Hematopoietic multipotent progenitor cell treated with erythropoietin and hydrocortisone succinate and interleukin-3 and kit ligand, for 4 days (in vitro differentiated cells): ENCODE measurements at regions not wholly inside any gene's neighbourhood (a gene's known extent, or its start where the extent isn't known, plus 50 kb on each side); places are given as distances from the start of the nearest gene placed in this dataset.
"Not testable (repeated sequence)": the region's sequence is repeated elsewhere in the genome, so short reads cannot be mapped to it uniquely, and the experiment has no call there.

Source experiments
- DNase-seq: peaks from one replicate; pipeline ENCODE4 v3.0.0-alpha.2; 2015

DNA sequence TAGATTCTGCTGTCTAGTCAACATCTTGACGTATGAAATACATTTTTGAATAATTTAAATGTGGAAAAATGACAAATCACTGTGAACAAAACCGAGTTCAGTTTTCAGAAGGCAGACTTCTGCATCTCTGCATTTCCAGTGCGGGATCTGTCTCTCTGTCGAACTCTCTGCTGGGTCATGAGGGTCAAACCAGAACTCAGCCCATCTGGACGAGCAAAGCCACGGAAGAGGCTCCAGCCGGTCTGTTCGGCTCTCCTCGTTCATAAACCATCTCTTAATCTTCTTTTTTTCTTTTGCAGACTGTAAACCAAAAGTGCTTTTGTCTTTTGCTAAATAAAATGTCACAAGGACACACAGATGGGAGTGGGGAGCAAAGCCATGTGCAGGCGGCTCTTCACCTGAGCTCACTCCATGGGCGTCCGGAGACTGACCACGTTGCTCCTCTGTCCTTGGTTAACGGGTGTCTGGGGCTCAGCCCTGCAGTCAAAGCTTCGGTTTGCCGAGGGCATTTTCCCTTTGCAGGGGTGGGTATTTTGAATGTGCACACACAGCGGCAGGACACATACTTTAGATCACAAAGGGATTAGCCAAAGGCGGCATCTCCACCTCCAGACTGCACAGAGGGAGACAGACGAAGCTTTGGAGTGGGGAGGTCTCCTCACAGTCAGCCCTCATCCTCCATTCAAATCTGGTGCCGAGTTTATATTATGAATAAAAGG is 737.9 kb upstream of the SALL3 start:
- DNase-seq = no peak

DNA sequence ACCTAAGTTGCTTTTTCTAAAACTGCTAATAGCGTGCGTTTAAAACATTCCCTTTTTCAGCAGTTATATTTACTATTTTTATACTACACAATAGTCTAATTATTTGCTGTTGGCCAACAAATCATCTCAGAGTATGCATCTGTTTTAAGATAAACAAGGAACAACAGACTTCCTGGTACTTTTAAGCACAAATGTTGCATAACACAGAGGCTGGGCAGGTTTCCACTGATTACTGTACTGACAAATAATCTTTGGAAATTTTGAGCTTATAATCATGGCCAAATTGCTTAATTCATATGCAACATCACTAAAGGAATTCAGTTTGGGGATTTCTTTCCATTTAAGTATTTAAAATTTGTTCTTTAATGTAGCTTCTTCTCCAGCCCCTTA is 737.4 kb upstream of the SALL3 start:
- DNase-seq = no peak

DNA sequence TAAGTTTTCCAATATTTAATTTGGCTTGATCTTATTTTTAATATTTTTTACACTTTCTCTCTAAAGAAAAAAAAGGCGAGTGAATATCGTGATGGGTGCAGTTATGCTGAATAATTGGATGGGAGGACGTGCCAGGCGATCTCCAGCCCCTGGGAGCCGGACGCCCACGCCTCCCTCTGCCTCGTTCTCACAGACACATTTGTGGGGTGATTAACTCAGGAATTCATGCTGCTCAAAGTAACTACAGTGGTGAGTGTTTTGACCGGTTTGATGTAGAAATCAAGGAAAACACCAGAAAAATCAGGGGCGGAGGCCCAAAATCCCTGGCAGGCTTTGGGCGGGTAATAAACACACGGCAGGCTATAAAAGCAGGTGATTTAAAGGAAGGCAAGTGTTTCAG is 736.8 kb upstream of the SALL3 start:
- no peak for DNase-seq

DNA sequence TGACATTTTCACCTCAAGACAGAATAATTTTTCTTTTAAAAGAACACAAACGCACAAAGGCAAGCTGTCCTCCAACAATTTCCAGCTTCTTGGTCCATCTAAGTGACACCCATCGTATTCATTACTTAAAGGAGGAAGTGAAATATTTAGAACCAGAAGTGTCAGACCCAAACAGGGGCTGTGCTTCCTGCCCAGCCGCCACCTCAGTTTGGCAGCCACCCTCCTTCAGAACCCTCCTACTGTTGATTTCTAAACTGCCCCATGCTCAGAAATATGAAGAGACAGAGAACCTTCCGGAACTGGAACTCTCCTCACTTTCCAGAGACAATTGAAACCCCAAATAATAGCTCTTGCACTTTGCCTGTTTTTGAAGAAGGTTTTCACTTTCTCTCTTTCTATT is 734.8 kb upstream of the SALL3 start:
- no peak for DNase-seq

DNA sequence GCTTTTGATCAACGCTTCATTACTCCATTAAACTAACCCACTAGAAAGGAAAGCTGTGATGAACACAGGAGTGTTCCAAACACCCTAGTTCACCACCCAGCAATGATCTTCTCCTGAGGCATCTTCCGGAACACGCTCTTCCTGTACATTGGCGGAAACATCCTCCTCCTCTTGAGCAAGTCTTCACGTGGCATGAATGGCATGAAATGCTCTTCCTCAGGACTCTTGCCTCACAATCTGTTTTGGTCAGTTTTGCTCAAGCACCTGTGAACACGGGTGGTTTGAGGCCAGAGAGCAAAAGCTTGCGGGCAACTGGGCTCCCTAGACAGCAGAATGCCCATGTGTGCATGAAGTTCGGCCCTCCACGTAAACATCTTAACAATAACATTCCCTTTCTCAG is 734.2 kb upstream of the SALL3 start:
- DNase-seq = no peak

DNA sequence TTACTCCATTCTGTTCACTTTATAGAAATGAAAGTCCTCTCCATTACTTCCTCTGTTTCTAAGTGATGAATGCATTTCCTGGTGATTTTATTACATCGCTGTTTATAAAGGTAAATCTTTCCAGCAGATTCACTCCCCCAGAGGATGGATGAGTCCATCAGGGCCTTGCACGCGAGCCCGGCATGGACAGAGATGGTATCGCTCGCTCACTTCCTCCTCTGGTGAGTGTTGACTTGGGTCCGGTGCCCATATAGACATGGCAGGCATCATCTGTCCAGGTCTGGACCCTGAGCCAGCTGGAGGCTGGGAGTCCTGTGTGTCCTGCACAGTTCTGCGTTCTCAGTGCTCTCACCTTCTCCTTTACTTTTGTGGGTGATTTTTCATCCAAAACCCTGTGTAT is 733.6 kb upstream of the SALL3 start:
- DNase-seq = no peak

DNA sequence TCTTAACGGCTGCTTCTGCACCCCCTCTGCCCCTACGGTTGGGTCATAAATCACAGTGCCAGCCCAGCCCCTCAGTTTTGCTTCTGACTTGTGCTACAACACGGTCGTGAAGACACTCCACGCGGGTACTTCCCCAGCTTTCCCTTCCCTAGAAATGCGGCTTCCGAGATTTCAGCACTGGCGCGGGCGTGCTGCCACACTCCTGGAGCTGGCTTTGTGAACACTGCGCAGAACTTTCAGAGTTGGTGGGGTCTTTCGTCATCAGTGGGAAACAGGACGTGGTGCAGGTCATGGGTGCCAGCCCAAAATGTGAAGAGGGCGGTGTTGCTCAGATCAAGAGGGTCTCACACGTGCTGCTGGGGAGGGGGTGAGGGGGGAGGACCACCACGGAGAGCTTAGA is 733.0 kb upstream of the SALL3 start:
- no peak for DNase-seq

DNA sequence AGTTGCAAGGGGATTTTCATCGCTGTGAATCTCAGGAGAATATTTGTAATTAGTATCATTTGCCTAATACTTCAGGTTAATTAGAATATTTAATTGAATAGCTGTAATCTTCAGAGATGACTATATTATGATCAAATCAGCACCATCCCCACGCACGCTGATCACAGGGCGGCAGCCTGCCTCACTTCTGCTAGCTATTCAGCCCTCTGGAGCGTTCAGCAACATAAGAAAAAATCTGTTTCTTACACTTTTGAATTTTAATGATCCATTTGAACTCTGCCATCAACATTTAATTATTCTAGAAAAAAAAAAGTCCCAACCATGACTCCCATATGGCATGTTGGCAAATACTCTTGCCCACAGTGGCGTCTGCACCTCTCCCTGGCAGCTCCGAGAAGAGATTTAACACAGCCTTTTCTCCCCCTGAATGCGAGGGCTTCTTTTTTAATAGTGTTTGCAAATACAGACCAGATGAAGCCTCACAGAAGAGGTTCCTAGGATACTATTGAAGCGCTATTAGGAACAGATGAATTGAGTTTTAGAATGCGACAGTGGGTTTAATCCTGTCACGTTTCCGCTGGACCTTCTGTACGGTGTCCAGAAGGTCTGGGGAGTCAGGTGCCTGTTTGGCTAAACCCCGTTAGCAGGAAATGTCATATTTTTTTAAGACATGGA is 731.9 kb upstream of the SALL3 start:
- no peak for DNase-seq

DNA sequence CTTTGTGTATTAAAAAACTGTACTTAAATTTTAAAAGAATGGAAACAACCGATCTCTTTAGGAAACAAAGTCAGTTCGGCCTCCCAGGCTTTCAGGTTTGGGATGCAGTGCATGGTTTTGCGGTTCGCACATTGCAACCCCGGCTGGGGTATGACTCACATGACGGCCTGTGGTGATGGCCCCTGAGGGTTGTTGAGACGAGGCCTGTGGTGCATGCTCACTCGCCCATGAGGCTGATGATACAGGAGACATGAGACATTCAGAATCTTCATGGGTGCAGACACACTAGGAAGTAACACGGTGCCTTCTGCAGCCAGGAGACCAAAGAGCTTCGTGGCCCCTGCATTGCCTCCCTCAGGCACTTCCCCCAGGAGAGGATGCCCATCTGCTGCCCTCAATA is 724.6 kb upstream of the SALL3 start:
- DNase-seq = no peak

DNA sequence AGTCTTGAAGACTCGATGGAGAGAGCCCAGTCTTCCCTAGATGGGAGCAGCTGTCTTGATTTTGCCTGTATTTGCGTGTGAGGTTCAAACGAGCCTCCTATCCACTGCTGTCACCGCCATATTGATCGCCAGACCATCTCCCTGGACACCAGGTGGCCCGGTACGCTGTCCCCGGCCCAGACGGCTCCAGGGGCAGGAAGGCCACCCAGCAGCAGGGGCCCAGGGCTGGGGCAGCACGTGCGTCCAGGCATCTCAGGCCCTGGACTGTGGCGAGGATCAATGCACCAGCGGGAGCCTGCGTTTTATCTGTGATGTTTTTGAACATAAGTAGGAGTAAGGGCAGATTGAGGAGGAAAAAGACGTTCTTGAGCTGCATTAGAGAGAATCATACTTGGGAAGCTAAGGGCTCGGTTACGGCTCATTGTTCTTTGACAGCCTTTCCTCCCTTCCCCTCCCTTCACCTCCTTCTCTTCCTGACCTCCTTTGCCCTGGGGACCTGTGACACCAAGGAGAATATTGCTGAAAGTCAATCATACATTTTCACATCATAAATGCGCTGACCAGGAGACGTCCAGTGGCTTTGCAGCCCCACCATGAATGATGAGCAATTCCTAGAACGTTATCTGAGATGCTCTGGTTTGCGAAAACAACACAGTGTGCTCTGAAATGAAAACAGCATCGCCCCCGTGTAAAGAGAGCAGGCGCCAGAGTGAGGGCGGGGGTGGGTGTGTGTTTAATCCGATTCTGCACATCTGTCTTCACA is 711.2 kb upstream of the SALL3 start:
- no peak for DNase-seq

DNA sequence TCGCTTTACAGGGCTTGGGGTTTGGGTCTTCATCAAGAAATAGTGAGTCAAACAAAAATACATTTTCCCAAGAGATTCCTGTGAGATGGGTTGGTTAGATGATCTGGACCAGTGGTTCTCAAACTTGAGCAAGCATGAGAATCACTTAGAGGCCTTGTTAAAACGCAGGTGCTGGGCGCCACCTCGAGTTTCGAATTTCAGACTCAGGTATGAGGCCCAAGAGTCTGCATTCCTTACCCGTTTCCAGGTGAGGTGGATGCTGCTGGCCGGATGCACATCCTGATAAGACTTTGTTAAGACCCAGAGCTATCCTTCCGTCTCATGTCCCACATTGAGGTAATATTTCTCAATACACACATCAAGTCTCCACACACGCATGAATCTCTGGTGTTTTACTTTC is 707.8 kb upstream of the SALL3 start:
- DNase-seq = no peak

DNA sequence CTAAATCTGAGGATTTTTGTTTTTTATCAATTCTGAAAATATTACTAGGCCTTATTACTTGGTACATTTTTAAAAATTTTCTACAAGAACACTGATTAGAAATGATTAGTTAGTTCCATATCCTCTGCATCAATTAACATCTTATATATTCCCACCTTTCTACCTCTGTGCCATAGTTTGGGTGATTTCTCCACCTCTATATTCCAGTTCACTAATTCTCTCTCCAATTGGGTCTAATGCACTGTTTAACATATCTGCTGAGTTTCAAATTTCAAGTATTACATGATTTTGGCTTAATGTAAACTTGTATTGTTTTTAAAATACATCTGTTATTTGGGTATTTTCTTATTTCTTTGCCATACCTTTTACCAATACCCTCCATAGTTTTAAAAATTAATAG is 705.7 kb upstream of the SALL3 start:
- DNase-seq = no peak

DNA sequence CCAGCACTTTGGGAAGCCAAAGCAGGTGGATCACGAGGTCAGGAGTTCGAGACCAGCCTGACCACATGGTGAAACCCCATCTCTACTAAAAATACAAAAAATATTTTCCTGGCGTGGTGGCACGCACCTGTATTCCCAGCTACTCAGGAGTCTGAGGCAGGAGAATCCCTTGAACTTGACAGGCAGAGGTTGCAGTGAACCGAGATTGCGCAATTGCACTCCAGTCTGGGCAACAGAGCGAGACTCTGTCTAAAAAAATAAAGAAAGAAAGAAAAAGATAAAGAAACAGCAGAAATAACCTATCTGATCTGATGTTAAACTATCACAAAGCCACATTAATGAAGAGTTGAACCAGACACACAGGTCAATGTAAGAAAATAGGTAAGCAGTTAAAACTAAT is 696.2 kb upstream of the SALL3 start:
- not testable (repeated sequence) for DNase-seq

DNA sequence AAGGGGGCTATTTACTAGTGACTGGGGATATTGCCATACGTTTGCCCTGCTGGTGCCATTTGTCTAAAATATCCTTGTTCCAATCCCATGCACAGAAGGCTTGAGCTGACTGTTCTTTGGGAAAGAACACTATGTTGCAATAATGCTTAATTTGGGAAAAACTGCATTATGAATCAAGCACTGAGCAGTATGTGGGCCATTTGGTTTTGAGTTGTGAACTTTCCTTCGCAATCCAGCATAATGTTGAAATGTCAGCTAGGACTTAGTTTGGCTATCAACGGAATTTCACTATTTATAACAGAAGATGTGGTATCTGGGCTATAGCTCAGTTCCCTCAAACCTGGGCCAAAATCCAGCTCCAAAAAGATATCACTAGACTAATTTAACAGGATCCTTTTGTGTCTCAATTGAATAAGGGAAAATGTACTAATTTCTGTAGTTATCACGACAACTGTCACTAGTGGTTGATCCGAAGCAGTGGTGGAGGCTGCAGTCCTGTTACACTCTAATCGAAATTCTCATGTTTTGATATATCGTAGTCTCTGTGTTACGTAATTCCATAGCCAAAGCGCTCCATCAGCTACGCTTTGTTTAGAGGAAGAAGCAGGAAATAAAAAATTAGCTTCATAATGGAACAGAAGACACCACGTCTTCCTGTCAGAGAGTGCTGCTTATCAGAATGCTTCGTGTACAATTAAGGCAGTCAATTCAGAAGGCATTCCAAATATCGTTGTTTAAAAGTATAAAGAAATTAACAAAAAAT is 686.8 kb upstream of the SALL3 start:
- DNase-seq = no peak

DNA sequence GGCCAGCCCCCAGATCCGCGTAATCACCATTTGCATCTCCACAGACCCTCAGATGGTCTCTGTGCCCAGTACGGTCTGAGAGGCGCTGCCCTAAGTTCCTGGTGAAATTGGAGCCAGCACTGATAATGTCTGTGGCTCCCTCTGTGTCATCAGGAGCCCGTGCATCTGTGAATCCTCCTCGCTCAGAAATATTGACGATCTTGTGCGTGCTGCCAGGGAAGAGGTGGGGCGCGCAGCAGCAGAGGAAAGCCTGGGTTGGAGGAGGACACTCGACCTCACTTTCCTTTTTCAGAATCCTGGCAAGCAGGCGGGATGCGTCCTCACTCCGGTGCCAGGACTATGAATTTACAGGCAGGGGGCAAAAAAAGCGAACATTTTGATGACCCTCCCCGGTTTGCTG is 686.1 kb upstream of the SALL3 start:
- no peak for DNase-seq

DNA sequence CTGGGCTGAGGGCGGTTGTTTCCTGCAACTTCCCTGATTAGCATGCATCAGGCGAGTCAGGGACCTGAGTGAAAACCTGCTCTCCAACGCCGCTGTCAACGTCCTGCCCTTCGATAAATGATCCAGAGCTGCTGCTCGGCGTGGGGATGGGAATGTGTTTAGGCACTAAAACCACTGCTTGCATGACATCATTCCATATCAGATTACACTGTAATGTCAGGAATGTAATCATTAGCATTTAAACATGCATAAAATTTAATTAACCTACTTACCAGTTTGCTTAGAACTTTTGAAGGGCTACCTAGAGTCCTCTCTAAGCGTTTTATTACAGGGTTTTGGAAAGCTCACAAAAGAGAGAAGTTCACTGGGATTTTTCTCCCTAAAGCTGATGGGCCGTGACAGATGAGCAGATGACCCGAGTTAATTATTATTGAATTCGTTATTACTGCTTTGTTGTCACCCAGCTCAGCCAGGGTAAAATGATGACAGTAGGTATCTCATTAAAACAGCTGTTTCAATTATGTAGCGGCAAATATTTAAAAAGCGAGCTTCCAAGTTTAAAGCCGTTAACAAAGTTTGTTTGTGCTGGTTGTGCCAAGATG is 685.6 kb upstream of the SALL3 start:
- no peak for DNase-seq

DNA sequence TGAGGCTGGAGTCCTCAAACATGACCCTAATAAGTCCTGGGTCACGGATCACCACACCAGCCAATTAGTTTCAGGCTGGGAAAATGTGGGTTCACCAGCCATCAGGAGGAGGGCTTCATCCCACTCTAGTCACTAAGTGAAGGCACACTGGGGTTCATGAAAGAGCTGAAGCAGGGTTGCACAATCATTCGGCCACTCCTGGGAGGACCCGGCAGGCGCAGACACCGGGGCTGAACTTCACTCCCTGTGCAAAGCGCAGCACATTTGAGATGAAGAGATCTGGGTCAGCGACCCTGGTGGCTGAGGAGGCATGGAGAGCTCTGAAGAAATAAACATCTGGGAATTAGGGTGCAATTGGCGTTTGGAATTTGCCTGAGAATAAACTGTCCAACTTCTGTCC is 684.4 kb upstream of the SALL3 start:
- no peak for DNase-seq

DNA sequence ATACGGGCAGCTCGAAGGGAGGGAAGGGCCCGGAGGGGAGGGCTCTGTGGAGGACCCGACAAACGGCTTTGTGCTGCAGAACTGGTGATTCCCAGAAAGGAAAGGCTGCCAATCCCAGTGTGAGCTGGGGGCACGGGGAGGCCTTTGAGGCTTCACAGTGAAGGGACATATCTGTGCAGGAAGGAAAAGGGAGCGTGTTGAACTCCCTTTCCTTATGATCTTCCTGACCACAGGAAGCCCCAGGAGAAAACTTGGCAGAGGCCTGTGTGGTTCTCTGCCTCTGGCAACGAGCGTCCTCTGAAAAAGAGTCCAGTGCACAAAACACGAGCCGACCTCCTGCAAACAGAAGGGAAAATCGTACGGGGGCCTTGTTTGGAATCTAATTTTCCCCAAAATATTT is 683.5 kb upstream of the SALL3 start:
- DNase-seq = no peak

DNA sequence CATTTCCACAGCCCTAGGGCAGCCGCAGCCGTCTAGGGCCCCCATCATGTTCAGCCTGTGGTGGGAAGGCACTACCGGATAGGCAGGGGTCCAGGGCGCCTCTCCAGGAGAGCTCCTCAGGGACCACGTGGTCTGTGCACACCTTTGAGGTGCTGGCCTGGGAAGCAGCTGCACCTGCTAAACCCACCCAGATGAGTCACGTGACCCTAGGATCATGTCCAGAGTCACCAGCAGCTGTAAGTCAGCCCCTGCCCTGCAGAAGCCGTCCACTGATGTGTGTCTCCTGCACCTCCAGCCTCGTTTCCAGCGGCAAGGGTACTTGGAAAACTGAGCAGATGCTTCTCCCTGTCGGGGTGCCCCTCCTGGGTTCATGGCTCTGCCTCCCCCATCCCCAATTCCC is 682.6 kb upstream of the SALL3 start:
- no peak for DNase-seq

DNA sequence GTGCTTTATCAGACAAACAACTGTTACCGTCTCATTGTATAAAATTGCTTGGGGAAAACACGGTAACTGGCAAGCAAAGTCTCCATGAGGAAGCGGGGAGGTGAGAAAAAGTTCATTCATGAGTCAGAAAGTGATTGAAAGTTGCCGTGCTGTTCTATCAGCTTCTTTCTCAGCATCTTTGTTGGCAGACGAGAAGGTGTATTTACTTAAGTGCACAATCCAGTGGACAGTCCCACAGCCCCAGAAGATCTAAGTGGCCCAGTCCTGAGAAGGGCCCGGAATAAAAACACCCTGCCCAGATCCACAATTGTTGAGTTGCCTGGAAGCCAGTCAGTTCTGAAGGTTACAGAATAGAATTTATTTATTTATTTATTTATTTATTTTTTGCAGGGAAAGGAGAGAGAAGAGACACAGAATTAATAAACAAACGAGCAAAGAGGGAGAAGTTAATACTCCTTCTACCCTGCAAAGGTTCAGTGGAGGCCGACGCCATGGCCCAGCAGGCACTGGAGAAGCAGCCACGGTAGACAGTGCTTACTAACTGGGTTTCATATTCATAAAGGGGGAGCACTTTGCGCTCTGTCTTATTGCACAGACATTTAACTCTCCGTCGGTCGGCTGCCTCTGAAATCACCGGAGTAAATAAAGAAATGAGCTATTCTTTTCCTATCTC is 676.0 kb upstream of the SALL3 start:
- no peak for DNase-seq

DNA sequence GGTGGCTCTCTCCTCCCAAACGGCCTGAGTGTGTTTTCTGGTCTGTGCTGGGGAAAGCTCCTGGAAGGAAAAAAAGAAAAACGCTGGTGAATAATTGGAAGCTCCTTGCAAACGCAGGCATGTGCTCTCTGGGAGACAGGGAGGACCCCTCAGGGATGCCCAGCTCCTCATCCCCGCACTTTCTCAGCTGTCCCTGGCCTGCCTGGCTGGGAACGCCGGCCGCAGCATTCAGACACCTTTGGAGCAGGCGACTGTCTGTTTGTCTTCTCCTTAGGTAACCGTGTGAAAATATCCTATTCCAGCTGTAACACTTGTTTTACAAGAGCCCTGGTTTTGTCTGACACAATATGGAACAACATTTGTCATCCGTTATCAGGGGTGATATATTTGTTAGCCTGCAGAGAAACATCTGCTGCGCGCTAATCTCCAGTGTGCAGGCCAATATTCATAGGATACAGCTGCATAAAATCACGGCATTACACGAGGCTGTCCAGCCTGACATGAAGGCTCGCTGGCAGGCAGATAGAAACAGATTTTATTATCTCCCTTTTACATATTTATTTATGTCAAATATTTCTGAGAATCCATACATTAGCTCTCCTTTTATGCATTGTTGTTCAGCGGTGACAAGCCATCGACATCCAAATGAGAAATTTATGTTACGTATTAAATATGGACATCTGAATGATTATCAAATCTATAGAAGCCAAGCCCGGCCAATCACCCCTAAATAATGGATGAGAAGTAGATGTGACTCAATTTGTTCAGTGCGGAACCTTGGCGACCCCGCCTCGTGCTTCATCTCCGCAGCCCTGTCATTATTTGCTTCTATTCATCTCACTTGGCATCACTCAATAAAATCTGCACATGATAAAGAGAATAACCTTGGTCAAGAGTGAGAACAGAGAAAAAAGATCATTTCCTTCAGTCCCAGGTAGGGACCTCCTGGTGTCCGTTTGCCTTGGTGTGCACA is 675.1 kb upstream of the SALL3 start:
- no peak for DNase-seq
